Fibroblast of villous mesenchyme (primary cell): ENCODE measurements at regions not wholly inside any gene's neighbourhood (a gene's known extent, or its start where the extent isn't known, plus 50 kb on each side); places are given as distances from the start of the nearest gene placed in this dataset.

Source experiments
- DNase-seq: peaks from one replicate; pipeline ENCODE4 v3.0.0-alpha.2; 2010; ENCODE audit warnings: low read depth
- H3K4me3 ChIP-seq: 2 replicates; pipeline ENCODE4 v1.5.1; 2011; ENCODE audit warnings: low read depth, mild to moderate bottlenecking, low read length
- TF ChIP-seq, protein P1 (sequence below): IDR thresholded peaks from 2 replicates; pipeline ENCODE4 v1.5.1; 2012; ENCODE audit warnings: low read depth, mild to moderate bottlenecking, low read length; ENCODE audit not compliant: insufficient read depth

DNA sequence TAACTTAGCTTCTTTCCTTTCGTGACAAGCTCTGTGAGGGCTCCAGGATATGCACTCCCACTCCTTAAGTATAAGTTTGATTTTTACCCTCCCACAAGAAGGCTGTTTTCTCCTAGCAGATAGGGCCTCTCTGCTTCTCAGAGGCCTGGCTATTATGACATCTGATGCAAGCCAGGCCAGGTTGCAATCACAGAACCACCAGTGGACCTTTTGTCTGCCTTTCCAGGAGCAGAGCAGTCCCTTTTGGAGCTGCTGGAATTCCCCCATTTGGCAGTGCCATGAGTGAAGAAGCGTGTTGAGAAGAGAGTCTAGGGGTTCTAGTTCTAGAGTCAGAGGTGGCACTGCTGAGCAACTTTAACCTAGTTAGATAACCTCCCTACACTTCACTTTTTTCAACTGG is 1004.3 kb upstream of the SEMA6D start:
- TF ChIP-seq, protein P1, sequence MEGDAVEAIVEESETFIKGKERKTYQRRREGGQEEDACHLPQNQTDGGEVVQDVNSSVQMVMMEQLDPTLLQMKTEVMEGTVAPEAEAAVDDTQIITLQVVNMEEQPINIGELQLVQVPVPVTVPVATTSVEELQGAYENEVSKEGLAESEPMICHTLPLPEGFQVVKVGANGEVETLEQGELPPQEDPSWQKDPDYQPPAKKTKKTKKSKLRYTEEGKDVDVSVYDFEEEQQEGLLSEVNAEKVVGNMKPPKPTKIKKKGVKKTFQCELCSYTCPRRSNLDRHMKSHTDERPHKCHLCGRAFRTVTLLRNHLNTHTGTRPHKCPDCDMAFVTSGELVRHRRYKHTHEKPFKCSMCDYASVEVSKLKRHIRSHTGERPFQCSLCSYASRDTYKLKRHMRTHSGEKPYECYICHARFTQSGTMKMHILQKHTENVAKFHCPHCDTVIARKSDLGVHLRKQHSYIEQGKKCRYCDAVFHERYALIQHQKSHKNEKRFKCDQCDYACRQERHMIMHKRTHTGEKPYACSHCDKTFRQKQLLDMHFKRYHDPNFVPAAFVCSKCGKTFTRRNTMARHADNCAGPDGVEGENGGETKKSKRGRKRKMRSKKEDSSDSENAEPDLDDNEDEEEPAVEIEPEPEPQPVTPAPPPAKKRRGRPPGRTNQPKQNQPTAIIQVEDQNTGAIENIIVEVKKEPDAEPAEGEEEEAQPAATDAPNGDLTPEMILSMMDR, result no peak
- DNase-seq, result no peak
- no peak overlapping the region for H3K4me3 ChIP-seq

- no peak for DNase-seq
- TF ChIP-seq, protein P1, result no peak
- H3K4me3 ChIP-seq, result no peak overlapping the region
These were observed 1002.4 kb upstream of the SEMA6D start for GRCh38 chr15:46714950-46715349.

DNA sequence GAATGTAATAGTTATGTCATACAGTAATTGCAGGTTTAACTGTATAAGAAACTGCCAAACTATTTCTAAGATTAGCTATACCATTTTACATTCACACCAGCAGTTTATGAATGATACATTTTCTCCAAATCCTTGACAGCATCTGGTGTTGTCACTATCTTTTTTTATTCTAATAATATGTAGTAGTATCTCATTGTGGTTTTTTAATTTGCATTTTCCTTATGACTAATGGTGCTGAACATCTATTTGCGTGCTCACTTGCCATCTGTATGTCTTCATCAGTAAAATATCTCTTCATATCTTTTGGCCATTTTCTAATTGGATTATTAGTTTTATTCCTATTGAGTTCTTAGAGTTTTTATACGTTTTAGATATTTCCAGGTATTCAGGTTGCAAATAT is 994.0 kb upstream of the SEMA6D start:
- no peak for DNase-seq

GRCh38 chr15:46732060-46732459 is 985.2 kb upstream of the SEMA6D start:
- no peak for DNase-seq
- TF ChIP-seq, protein P1, result no peak
- H3K4me3 ChIP-seq, result no peak overlapping the region

More for the DNA sequence above, 994.0 kb upstream of the SEMA6D start:
- TF ChIP-seq, protein P1, result no peak
- H3K4me3 ChIP-seq, result no peak overlapping the region

DNA sequence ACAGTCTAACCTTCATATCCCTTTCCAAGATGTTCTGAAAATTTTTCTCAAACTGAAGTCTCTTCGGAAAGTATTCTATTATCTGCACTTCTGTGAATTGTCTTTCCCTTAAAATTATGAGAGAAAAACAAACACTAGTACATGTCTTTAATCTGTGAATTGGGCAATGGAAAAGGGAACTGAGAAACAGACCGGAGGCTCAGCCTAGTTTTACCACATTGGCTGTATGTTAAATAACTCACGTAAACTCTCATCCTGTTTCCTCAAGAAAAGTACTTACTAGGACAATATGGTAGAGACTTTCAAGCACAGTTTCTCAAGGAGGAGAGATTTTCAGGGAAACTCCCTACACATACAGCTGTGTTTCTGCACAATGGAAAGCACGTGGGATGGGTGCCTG is 982.2 kb upstream of the SEMA6D start:
- no peak overlapping the region for H3K4me3 ChIP-seq
- TF ChIP-seq, protein P1, result no peak
- DNase-seq, result no peak

DNA sequence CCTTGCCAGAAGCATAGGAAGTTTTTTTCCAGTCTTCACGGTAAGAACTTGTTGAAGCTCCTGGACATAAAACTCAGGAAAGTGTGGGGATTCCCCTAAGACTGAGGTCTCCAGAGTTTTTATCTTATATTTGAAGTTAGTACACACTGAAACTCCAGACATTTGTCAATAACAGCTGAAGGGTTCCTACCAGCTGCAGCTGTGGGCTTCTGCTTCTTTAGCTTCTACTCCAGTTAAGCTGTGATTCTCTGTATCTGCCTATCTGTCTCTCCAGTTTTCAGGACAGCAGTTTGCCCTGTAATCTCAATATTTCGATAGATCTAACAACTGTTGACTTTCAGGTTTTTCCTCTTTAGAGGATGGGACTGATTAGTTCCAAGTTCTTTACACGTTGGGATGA is 966.0 kb upstream of the SEMA6D start:
- no peak overlapping the region for H3K4me3 ChIP-seq
- DNase-seq, result no peak
- TF ChIP-seq, protein P1, result no peak

DNA sequence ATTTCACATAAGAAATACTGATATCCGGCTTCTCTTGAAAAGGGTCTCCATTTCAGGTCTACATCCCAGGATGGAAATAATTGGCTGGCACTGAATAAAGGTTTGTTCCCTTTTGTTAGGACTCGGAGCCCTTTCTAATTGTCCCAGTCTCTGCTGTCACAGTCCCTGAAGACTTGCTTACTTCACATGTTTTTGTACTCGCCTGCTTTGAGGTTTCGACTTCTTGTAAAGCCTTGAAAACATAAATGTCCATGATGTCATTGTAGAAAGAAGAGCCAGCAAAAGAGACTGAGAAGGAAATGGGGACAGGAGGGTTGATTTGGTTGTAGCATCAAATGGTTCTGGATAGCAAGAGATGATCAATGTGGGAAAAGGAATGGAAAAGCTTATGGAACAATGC is 963.4 kb upstream of the SEMA6D start:
- TF ChIP-seq, protein P1, result no peak
- no peak for DNase-seq
- no peak overlapping the region for H3K4me3 ChIP-seq
